ENCODE measurements at regions not wholly inside any gene's neighbourhood (a gene's known extent, or its start where the extent isn't known, plus 50 kb on each side); places are given as distances from the start of the nearest gene placed in this dataset.

DNA sequence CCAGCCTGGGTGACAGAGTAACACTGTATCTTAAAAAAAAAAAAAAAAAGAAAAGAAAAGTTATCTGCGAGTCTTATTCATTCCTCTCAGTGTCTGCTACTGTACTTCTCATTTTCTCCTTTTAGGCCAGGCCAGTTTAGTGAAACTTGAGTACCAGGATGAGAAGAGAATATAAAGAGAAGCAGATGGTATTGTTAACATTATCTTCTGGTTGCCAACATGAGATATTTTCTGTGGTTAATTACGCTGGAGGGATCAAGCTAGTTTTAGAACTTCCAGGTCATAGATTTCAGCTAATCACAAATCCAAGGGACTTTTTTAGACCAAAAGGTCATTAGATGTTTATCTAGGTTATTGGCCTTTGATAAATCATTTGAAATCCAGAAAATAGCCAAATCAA is 252.6 kb upstream of the SMIM30 start:
- Histone ChIP-seq H3K9me3 (ENCODE audit: low read depth) (no peaks in the 10 kb centered on the region), H4K20me1 (ENCODE audit: insufficient read depth, poor library complexity, severe bottlenecking) (no peaks in the 10 kb centered on the region), H3K4me3 (no peak overlapping the region), H3K36me3 (replicated peaks; ENCODE audit: insufficient read depth, low read depth) (no peaks in the 10 kb centered on the region), H3K27me3 (no peaks in the 10 kb centered on the region), H3K27ac (peak overlapping the region; percentile 15), H2AFZ (no peak overlapping the region), H3K4me2 (no peak overlapping the region), H3K9me2 (replicated peaks; ENCODE audit: insufficient read depth) (no peaks in the 10 kb centered on the region), H3K79me2 (no peaks in the 10 kb centered on the region), H3K4me1 (ENCODE audit: insufficient read depth) (no peaks in the 10 kb centered on the region)
- TF ChIP-seq EZH2phosphoT487 (IDR thresholded peaks at IDR 0.05; ENCODE audit: low read depth, severe bottlenecking, unreplicated experiment) (no peak), EZH2 (IDR thresholded peaks at IDR 0.05; ENCODE audit: borderline replicate concordance) (no peak)
- TF ChIP-seq, protein P1, sequence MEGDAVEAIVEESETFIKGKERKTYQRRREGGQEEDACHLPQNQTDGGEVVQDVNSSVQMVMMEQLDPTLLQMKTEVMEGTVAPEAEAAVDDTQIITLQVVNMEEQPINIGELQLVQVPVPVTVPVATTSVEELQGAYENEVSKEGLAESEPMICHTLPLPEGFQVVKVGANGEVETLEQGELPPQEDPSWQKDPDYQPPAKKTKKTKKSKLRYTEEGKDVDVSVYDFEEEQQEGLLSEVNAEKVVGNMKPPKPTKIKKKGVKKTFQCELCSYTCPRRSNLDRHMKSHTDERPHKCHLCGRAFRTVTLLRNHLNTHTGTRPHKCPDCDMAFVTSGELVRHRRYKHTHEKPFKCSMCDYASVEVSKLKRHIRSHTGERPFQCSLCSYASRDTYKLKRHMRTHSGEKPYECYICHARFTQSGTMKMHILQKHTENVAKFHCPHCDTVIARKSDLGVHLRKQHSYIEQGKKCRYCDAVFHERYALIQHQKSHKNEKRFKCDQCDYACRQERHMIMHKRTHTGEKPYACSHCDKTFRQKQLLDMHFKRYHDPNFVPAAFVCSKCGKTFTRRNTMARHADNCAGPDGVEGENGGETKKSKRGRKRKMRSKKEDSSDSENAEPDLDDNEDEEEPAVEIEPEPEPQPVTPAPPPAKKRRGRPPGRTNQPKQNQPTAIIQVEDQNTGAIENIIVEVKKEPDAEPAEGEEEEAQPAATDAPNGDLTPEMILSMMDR (IDR thresholded peaks at IDR 0.05; ENCODE audit: poor library complexity), result no peak
- no peak for DNase-seq (ENCODE audit: low spot score)
- 59% methylated on average over 2 of the region's 2 CpGs for WGBS (ENCODE audit: low lambda C conversion rate, missing lambda C conversion rate)

DNA sequence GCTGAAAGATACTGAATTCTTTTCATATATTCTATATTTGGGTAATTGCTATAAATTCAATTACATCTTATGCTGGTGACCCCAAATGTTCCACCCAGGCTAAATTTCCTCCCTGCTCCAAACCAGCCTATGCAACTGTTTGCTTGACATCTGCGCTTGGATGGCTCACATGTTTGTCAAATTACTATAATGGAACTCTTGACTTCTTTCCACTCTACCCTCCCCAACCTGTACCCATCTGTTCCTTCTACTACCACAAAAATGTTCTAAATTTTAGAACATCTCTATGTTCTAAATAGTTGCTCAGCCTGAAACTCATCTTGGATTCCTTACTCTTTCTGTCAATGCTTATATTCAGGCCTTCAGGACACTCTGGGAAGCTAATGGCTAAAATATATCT is 249.9 kb upstream of the SMIM30 start:
- TF ChIP-seq EZH2 (IDR thresholded peaks at IDR 0.05; ENCODE audit: borderline replicate concordance) (no peak), EZH2phosphoT487 (IDR thresholded peaks at IDR 0.05; ENCODE audit: low read depth, severe bottlenecking, unreplicated experiment) (no peak)
- TF ChIP-seq, protein P1 (IDR thresholded peaks at IDR 0.05; ENCODE audit: poor library complexity), result no peak
- no peaks in the 10 kb centered on the region for H3K79me2 ChIP-seq
- H3K9me2 ChIP-seq (replicated peaks; ENCODE audit: insufficient read depth), result no peaks in the 10 kb centered on the region
- H3K27me3 ChIP-seq, result no peaks in the 10 kb centered on the region
- no peak overlapping the region for H3K27ac ChIP-seq
- H2AFZ ChIP-seq, result no peak overlapping the region
- H3K4me1 ChIP-seq (ENCODE audit: insufficient read depth), result no peaks in the 10 kb centered on the region
- no peaks in the 10 kb centered on the region for H4K20me1 ChIP-seq (ENCODE audit: insufficient read depth, poor library complexity, severe bottlenecking)
- no peak for DNase-seq (ENCODE audit: low spot score)
- H3K9me3 ChIP-seq (ENCODE audit: low read depth), result no peaks in the 10 kb centered on the region
- H3K4me2 ChIP-seq, result no peak overlapping the region
- H3K36me3 ChIP-seq (replicated peaks; ENCODE audit: insufficient read depth, low read depth), result no peaks in the 10 kb centered on the region
- no peak overlapping the region for H3K4me3 ChIP-seq
- WGBS (ENCODE audit: low lambda C conversion rate, missing lambda C conversion rate), result 97% methylated on average over 1 of the region's 1 CpG

DNA sequence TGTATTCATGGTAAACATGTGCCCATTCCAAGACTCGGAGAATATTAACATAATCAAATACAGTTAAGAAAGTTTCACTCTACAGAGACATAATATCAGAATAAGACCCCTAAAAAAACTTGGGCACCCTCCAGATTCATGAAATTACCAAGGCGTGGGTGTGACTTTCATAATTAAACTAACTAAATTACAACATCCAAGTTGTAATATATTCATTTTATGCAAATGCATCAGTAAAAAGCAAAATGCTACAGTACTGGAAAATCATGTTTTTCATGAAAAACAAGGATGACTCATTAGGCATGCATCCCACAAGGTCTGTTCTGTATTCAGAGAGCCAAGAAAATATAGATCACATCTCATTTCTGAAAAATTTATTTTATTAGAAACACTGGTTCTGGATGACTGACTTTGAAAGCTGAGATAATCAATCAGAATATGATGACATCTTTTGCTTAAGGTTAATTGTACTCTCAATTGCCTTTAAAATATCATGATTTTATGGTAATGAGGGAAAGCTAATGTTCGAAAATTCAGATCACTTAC is 248.8 kb upstream of the SMIM30 start:
- no peaks in the 10 kb centered on the region for H3K4me1 ChIP-seq (ENCODE audit: insufficient read depth)
- TF ChIP-seq EZH2phosphoT487 (IDR thresholded peaks at IDR 0.05; ENCODE audit: low read depth, severe bottlenecking, unreplicated experiment) (no peak), EZH2 (IDR thresholded peaks at IDR 0.05; ENCODE audit: borderline replicate concordance) (no peak)
- TF ChIP-seq, protein P1 (IDR thresholded peaks at IDR 0.05; ENCODE audit: poor library complexity), result no peak
- no peak for DNase-seq (ENCODE audit: low spot score)
- no peaks in the 10 kb centered on the region for H3K36me3 ChIP-seq (replicated peaks; ENCODE audit: insufficient read depth, low read depth)
- H3K79me2 ChIP-seq, result no peaks in the 10 kb centered on the region
- no peaks in the 10 kb centered on the region for H3K9me2 ChIP-seq (replicated peaks; ENCODE audit: insufficient read depth)
- WGBS (ENCODE audit: low lambda C conversion rate, missing lambda C conversion rate), result 91% methylated on average over 3 of the region's 3 CpGs
- H3K4me2 ChIP-seq, result no peak overlapping the region
- H3K27me3 ChIP-seq, result no peaks in the 10 kb centered on the region
- H3K4me3 ChIP-seq, result no peak overlapping the region
- H3K27ac ChIP-seq, result no peak overlapping the region
- no peaks in the 10 kb centered on the region for H4K20me1 ChIP-seq (ENCODE audit: insufficient read depth, poor library complexity, severe bottlenecking)
- H3K9me3 ChIP-seq (ENCODE audit: low read depth), result no peaks in the 10 kb centered on the region
- no peak overlapping the region for H2AFZ ChIP-seq

DNA sequence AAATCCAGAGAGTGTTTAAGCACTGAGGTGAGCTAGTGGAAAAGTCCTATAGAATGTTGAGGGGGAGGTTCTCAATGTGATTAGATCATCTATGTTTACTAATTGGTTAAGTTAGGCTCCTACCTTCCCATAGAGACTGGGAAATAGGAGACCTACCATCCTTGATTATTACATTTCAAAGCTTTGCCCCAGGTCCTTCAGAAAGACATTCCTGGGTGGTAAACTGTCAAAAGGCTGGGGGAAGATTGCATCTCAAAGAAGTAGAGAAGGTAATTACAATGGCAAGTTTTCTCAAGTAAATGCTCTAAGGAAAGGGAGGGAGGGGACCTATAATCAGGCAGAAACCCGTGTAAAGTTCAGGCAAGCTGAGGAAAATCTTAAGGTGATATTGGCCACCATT is 247.8 kb upstream of the SMIM30 start:
- H3K27ac ChIP-seq, result no peak overlapping the region
- no peaks in the 10 kb centered on the region for H3K4me1 ChIP-seq (ENCODE audit: insufficient read depth)
- no peaks in the 10 kb centered on the region for H4K20me1 ChIP-seq (ENCODE audit: insufficient read depth, poor library complexity, severe bottlenecking)
- no peak for DNase-seq (ENCODE audit: low spot score)
- H3K79me2 ChIP-seq, result no peaks in the 10 kb centered on the region
- no peaks in the 10 kb centered on the region for H3K36me3 ChIP-seq (replicated peaks; ENCODE audit: insufficient read depth, low read depth)
- no peak overlapping the region for H3K4me3 ChIP-seq
- H3K9me3 ChIP-seq (ENCODE audit: low read depth), result no peaks in the 10 kb centered on the region
- H3K9me2 ChIP-seq (replicated peaks; ENCODE audit: insufficient read depth), result no peaks in the 10 kb centered on the region
- WGBS (ENCODE audit: low lambda C conversion rate, missing lambda C conversion rate), result 9% methylated on average over 1 of the region's 1 CpG
- no peak overlapping the region for H2AFZ ChIP-seq
- TF ChIP-seq EZH2 (IDR thresholded peaks at IDR 0.05; ENCODE audit: borderline replicate concordance) (no peak), EZH2phosphoT487 (IDR thresholded peaks at IDR 0.05; ENCODE audit: low read depth, severe bottlenecking, unreplicated experiment) (no peak)
- TF ChIP-seq, protein P1 (IDR thresholded peaks at IDR 0.05; ENCODE audit: poor library complexity), result no peak
- no peak overlapping the region for H3K4me2 ChIP-seq
- no peaks in the 10 kb centered on the region for H3K27me3 ChIP-seq
